ENCODE measurements at regions not wholly inside any gene's neighbourhood (a gene's known extent, or its start where the extent isn't known, plus 50 kb on each side); places are given as distances from the start of the nearest gene placed in this dataset.

GRCh38 chr13:72163678-72164077 is 296.7 kb upstream of the DACH1 start (continued):
- no peak for TF ChIP-seq HMGXB3 (CRISPR knock-in tag; IDR thresholded peaks at IDR 0.05; ENCODE audit: borderline replicate concordance)
- TF ChIP-seq AHDC1 (CRISPR knock-in tag; IDR thresholded peaks at IDR 0.05; ENCODE audit: borderline replicate concordance), result no peak
- no peak for TF ChIP-seq CEBPZ (IDR thresholded peaks at IDR 0.05; ENCODE audit: low read length)
- TF ChIP-seq ZFP91 (CRISPR knock-in tag; IDR thresholded peaks at IDR 0.05; ENCODE audit: borderline replicate concordance), result no peak
- TF ChIP-seq LRRFIP1 (CRISPR knock-in tag; conservative IDR thresholded peaks at IDR 0.05), result no peak
- TF ChIP-seq TBX3 (IDR thresholded peaks at IDR 0.05; ENCODE audit: borderline replicate concordance), result no peak
- no peak for TF ChIP-seq NR2C2 (CRISPR knock-in tag; IDR thresholded peaks at IDR 0.05; ENCODE audit: borderline replicate concordance)
- TF ChIP-seq ZNF180 (CRISPR knock-in tag; IDR thresholded peaks at IDR 0.05; ENCODE audit: borderline replicate concordance, low read depth), result no peak
- TF ChIP-seq PHF20 (CRISPR knock-in tag; IDR thresholded peaks at IDR 0.05), result no peak
